Right lobe of liver (tissue), 4 donors: ENCODE measurements at regions not wholly inside any gene's neighbourhood (a gene's known extent, or its start where the extent isn't known, plus 50 kb on each side); places are given as distances from the start of the nearest gene placed in this dataset.

Experiments used
- POLR2A ChIP-seq: fragments of 450-650 bp; IDR thresholded peaks from one replicate; pipeline ENCODE4 v1.6.1; 2017; ENCODE audit warnings: antibody characterized with exemption, mild to moderate bottlenecking
- TF ChIP-seq, protein P1 (sequence below), 4 donors: fragments of 200-600 bp in 3 of 4; fragments of 450-650 bp in 1 of 4; IDR thresholded peaks; one replicate each; pipeline versions ENCODE4 v1.5.1 to v1.8.0; 2016 to 2022; ENCODE audit warnings: antibody characterized with exemption in 4 of 4, mild to moderate bottlenecking in 2 of 4
- donor health status: DM: no; HTN: no; CAD: no.
- donor health status: DM: no; HTN: no; CAD: no.
- donor health status: DM: no; HTN: yes; CAD: no.

DNA sequence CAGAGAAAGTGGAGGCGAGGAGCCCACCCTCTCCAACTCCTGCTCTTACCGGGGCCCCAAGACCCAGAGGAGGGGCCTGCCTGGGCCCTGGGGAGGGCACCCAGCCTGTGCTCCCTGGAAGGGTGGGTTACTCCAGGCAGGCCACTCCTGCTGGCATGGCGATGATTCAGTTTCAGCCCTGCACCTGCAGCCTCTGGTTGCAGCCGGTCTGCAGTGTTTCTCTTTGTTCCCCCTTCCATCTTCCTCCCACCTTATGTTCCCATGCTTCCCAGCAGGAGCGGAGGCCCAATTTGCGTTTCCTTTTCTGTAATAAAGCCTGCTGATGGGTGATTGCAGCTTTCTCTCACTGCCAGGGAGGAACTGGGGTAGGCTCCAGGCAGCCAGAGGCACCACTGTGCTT is 53.2 kb upstream of the FAM20C start:
- no peak for TF ChIP-seq POLR2A
- TF ChIP-seq, protein P1, sequence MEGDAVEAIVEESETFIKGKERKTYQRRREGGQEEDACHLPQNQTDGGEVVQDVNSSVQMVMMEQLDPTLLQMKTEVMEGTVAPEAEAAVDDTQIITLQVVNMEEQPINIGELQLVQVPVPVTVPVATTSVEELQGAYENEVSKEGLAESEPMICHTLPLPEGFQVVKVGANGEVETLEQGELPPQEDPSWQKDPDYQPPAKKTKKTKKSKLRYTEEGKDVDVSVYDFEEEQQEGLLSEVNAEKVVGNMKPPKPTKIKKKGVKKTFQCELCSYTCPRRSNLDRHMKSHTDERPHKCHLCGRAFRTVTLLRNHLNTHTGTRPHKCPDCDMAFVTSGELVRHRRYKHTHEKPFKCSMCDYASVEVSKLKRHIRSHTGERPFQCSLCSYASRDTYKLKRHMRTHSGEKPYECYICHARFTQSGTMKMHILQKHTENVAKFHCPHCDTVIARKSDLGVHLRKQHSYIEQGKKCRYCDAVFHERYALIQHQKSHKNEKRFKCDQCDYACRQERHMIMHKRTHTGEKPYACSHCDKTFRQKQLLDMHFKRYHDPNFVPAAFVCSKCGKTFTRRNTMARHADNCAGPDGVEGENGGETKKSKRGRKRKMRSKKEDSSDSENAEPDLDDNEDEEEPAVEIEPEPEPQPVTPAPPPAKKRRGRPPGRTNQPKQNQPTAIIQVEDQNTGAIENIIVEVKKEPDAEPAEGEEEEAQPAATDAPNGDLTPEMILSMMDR (IDR thresholded peaks at IDR 0.05) = no peak
